HG03097 (cell line): ENCODE measurements at regions not wholly inside any gene's neighbourhood (a gene's known extent, or its start where the extent isn't known, plus 50 kb on each side); places are given as distances from the start of the nearest gene placed in this dataset.

Experiments
- ATAC-seq: cut with Tn5 transposase; IDR thresholded peaks from one replicate; pipeline ENCODE4 v1.9.1; 2021; ENCODE audit not compliant: unreplicated experiment, low FRiP score

DNA sequence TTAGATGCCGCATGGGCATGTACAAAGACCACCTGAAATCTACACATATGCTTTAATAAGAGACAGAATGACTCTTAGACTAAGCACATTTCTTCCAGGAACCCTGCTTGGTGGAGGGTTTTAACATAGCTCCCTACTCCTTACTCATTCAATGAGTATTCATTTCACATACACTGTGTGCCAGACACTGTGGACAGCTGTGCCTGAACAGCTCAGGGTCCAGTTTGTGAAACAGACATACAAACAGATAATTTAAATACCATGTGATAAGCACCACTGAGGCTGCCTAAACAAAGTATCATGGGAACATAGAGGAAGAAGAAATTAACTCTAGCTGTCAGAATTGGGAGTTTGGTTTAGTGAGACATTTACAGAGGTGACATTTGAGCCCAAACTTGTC, 65.2 kb upstream of the ITPRID1 start:
- no peak for ATAC-seq

DNA sequence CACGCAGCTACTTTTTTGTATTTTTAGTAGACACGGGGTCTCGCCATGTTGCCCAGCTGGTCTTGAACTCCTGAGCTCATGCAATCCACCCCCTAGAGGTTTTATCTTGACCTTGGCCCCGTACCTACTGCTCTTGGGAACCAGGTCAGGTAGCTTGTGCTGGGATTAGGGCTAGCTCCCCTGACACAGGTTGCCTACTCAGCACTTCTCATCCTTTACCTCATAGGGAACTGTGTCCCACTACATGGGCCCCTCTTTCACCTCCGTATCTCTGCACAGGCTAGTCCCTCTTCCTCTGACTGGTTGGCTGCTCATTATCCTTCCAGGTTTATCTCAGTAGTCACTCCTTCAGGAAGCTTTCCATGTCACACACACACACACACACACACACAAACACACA, 58.0 kb upstream of the ITPRID1 start:
- no peak for ATAC-seq

DNA sequence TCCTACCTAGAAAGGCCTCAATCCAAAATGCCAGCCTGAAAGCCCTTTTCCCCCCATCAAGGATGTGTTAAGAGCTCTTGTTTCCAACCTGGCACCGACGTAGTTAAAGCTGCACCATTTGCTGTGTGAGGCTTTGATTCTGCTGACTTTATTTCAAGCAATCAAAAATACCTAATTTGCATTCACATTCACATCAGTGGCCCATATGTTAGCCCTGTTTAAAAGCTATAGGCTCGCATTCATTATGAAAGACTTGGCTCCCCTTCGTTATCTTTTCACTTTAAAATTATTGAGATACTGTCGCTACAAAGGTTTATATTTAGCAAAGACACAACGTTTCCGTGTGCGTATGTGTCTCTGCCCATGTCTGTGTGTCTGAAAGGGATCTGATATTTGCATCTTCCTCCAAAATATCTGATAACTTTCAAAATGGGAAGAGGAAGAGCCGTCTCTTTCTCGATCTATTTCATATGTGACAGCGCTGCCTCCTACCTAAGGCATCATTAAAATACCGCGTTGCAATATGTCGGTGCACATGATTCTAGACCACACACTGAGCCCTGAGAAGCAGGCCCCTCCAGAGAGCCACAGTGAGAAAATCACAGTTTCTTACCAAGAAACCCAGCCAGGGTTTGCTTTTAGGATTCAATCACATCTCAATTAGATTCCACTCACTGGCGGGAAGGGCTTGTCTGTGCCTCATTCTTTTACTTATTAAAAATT, 57.1 kb upstream of the ITPRID1 start:
- no peak for ATAC-seq

DNA sequence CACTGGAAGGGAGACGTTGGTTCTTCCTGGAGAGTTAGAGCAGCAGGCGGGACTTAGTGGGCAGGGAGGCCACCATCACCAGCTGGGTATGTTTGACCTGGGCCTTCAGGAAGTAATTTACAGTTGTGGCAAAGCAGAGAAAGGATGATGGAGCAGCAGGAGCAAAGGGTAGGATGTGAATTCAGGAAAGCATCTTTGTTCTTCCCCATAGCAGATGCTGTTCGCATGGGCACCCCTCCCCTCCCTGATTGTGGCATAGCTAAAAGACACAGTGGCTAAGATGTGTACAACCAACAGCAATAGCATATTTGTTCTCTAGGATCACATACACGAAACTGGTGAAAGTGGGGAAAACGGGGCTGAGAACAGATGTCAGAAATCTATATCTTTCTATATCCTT, 56.3 kb upstream of the ITPRID1 start:
- no peak for ATAC-seq

DNA sequence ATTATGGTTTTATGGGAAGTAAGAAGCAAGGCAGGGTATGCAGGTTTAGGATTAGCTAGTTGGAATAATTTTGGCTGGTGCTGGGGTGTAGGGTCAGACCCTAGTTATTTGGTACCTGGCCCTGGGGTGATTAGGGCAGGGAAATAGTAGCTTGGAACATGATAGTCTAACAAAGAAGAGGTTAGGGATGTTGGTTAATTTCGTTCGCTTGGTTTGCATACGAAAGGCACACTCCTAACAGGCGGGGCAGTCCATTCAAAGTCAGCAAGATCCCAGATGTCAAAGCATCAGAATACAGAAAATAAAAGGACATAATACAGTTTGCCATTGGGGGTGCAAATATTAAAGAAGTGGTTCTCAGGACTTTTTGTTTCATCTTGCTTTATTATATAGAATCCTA, 55.7 kb upstream of the ITPRID1 start:
- no peak for ATAC-seq

DNA sequence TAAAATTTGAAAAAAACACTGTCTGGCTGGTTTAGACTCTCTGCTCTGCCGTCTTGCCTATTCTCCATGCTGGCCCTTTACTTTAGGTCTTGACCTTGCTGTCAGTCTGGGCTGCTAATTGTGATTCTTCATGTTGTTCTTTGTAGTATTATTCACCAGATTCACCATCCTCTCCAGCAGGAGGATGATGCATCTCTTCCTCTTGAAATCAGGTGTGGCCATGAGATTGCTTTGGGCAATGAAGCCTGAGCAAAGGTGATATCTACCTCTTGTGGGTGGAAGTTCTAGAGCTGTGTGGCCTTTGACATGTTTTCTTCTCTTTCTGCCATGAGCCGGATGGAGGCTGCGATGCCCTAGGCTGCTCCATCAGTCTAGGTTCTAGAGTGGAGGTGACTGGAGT, 51.3 kb upstream of the ITPRID1 start:
- no peak for ATAC-seq
